Eye (tissue), 1 donor: ENCODE measurements at regions not wholly inside any gene's neighbourhood (a gene's known extent, or its start where the extent isn't known, plus 50 kb on each side); places are given as distances from the start of the nearest gene placed in this dataset.
"Not testable (repeated sequence)": the region's sequence is repeated elsewhere in the genome, so short reads cannot be mapped to it uniquely, and the experiment has no call there.

ENCODE experiments used
- DNase-seq: peaks from one replicate; pipeline ENCODE4 v3.0.0-alpha.2; 2015

DNA sequence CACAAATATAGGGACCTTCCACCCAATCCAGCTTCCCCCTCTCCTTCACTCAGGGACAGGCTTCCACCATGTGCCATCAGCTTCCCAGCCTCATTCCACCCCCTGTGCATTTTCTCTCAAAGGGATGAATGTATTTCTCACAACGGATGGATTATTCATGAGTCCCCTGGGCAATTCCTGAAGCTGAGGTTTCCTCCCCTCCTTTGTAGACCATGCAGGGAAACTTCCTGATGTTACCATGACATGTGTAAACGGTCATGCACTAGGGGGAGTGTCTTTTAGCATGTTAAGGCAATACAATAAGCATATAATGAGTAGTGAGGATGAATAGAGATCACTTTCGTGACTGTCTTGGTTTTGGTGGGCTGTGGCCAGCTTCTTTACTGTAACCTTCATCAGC, 706.8 kb downstream of the TMEM121 start:
- DNase-seq = not testable (repeated sequence)

DNA sequence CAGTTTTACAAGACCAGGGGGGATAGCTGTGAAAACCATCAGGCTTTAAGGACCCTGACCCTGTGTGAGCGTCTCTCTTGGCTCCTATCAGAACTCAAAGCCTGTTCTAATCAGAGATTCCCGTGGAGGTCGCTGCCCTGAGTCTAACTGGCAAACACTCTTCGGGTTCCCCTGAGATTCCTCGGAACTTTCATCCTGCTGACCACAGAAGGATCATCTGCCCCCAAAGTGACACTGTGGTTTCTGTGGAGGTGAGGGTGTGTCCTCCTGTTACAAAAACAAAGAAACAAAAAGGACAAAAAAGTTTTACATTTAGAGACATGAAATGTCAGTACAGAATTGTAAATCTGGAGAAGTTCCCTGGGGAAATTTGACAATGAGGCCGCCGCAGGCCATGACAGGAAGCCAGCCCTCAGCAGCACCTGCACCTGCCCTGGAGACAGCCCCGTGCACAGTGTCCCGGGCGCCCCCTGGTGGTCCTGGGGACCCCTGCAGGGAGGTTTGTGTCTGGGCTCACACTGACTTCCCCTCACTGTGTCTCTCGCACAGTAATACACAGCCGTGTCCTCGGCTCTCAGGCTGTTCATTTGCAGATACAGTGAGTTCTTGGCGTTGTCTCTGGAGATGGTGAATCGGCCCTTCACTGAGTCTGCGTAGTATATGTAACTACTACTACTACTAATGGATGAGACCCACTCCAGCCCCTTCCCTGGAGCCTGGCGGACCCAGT, 708.3 kb downstream of the TMEM121 start:
- DNase-seq = not testable (repeated sequence)

DNA sequence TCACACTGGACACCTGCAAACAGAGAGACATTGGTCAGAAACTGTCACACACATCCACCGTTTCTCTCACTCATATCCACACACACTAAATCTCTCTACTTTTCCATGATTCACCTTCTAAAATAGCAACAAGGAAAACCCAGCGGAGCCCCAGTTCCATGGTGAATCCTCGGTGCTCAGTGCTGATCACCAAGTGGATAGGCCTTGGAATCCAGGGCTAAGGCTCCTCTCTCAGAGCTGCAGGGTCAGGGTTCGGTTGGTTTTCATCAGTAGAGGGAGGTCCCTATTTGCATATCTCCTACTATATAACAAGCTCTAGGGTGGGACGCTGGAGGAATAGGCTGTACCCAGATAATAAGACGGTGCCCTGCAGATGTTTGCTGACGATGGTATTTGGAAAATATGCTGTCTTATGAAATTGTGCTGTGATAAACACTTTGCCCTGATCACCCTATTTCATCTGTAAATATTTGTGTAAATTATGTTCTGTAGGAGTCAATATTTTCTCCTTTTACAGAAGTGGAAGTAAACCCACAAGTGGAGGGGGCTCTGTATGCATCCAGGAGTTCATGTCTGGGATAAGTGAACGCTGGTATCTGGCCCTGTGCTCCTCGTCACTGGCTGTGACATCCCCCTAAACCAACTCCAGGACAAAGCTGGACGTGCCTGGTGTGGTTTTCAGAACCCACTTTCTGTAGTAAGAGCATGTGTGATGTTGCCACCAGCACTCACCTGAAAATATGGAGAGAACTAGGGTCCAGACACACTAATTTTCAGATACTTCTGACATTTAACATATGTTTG, 709.2 kb downstream of the TMEM121 start:
- DNase-seq = no peak

DNA sequence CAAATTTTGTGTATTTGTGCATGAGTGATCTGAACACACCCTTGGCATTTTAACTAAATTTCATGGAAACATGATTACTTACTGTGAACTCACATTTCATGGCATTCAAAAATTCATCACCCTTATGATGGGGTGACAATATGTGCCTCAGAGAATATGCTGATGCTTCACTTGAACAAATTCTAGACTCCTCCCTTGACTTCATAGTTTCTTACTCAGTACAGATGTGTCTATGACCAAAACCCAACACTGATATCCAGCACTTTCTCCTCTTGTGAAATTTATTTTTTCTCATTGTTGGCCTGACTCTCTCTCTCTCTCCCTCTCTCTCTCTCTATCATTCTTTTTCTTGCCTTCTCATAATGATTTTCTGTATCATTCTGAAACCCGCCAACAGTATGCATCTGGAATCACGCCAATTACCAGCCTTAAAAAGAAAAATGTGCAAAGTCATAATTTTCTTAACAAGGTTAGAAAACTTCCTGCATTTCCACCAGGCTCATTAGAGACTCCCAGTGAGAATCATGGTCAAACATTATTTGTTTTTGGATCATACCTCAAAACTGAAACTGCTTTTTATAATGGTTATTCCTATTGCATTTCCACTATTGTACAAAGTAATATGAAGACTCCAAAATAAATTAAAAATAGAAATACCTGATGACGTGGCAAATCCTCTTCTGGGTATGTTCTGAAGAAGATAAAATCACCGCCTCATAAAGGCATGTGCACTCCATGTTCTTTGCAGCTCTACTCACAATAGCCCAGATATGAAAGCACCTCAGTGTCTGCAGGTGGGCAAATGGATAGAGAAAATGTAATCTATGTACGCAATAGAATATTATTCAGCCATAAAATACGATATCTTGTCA, 722.2 kb downstream of the TMEM121 start:
- DNase-seq = no peak

DNA sequence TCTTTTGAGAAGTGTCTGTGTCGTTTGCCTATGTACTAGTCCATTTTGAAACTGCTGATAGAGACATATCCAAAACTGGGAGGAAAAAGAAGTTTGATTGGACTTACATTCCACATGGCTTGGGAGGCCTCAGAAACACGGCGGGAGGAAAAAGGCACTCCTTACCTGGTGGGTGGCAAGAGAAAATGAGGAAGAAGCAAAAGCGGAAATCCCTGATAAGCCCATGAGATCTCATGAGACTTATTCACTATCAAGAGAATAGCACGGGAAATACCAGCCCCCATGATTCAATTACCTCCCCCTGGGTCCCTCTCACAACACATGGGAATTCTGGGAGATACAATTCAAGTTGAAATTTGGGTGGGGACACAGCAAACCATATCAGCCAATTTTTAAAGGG, 727.6 kb downstream of the TMEM121 start:
- not testable (repeated sequence) for DNase-seq

DNA sequence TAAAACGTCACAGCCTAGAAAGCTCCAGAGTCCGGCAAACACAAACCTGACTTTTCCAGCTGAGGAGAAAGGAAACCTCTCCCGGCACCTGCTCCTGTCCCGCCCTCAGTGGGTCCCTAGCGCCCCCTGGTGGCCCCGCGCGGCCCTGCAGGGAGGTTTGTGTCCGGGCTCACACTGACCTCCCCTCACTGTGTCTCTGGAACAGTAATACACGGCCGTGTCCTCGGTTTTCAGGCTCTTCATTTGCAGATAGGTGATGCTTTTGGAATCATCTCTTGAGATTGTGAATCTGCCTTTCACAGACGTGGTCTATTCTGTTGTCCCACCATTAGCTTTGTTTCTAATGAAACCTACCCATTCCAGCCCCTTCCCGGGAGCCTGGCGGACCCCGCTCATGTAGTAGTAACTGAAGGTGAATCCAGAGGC, 731.2 kb downstream of the TMEM121 start:
- not testable (repeated sequence) for DNase-seq

DNA sequence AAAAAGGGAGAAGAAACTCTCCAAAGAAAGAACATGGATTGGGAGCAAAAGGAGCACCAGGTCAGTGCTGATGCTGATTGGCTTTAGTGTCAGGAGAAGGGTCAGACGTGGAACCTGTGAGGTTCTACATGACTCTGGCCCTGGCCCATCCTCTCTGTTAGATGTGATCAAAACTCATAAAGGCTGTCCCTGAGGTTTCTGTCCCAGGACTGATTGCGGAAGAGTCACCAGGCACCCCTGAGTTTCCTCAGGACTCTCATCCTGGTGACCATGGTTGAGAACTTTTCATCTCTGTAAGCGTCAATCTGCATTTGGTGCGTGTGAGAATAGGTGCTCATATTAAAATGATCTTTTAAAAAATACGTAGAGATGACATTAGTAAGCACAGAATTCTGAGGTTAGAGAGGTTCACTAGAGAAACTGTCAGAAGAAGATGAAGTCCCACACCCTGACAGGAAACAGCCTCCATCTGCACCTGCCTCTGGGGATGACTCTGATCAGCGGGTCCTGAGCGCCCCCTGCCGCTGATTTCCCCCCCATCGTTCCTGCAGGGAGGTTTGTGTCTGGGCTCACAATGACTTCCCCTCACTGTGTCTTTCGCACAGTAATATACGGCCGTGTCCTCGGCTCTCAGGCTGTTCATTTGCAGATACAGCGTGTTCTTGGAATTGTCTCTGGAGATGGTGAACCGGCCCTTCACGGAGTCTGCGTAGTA, 741.8 kb downstream of the TMEM121 start:
- DNase-seq = no peak

DNA sequence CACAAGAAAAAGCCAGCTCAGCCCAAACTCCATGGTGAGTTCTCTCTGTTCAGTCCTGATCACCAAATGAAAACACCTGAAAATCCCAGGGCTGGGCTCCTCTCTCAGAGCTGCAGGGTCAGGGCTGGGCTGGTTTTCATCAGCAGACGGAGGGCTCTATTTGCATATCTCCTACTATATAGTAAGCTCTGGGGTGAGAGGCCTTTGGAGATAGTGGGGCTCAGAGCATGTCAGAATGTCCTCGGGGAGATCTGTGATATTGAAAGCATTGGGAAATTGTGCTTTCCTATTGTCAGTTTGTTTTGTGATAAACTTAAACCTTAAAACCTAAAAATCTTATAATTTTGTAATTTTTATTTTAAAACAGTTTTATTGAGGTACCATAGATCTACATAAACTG, 742.6 kb downstream of the TMEM121 start:
- no peak for DNase-seq

DNA sequence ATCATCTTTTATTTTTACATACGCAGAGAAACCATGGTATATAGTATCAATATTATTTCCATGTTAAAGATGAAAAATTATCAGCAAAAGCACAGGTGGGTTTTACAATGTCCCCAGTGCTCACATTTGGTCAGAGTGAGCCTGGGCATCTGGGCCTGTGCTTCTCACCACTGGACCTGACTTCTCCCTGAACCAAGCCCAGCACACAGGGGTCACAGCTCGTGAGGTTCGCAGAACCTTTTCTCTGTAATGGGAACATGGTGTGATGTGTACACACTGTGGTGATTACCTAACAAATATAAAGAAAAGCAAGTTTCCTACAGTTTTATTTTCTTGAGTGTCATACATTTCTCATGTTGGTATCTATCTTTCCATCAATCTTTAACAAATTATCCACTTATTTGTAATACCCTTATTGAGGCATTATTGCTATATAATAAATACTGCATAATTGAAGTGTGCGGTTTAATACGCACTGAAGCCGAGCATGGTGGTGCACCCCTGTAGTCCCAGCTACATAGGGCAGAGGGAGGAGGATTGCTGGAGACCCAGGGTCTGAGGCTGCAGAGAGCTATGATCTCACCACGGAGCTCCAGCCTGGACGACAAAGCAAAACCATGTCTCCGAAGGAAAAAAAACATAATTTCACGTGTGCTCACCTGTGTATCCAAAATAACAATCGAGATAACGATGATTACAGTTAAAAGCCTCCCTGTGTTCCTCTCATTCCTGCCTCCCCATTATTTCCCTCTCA, 743.2 kb downstream of the TMEM121 start:
- no peak for DNase-seq

DNA sequence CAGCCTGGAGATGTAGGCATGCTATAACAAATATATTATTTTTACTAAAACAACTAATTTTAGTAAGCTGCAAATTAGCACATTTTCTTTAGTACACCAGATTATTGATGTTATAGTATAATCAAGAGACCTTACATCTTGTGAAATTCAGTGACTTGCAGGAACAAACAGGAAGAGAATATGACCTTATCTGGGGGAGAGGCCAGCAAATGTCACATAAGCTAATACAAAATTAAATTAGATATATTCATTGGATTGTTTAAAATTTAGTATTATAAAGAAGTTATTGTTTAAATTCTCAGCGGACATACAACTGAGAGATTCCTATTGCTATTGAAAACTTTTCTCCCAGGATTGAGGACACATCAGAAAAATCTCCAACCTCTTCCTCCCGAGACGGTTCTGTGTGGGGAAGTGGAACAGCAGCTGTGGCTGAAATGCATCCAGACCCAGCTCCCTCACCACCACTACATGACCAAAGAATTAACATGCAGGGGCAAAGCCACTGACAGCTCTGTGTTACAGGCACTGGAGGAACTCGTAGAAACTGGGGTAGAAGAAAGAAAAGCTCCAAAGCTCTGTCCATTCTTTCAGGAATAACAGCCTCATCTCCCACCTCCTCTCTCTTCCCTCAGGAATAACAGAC, 744.2 kb downstream of the TMEM121 start:
- not testable (repeated sequence) for DNase-seq

DNA sequence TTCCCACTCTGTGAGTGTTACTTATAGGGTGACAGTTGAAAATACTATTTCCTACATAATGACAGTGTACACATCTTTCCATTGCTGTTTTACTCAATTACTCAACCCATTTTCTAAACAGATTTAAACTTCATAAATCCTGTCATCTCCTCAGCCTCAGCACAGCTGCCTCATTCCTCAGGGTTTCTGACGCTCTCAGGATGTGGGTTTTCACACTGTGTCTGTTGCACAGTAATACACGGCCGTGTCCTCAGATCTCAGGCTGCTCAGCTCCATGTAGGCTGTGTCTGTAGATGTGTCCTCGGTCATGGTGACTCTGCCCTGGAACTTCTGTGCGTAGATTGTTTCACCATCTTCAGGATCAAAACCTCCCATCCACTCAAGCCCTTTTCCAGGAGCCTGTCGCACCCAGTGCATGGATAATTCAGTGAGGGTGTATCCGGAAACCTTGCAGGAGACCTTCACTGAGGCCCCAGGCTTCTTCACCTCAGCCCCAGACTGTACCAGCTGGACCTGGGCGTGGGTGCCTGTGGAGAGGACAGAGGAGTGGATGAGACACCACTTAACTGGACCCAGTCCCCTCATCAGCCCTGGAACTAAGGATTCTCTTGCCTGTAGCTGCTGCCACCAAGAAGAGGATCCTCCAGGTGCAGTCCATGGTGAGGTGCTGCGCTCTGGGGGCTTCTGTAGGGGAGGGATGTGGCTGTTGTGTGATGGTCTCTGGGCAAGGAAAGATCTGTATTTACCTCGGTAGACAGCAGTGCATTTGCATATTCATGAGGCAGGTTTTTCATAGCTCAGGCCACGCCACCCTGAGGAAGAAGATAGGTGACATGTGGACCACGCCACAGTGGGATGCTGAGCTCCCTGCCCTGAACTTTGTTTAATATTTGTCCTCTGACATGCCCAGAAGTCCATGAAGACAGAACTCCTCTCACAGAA, 750.2 kb downstream of the TMEM121 start:
- DNase-seq = no peak

DNA sequence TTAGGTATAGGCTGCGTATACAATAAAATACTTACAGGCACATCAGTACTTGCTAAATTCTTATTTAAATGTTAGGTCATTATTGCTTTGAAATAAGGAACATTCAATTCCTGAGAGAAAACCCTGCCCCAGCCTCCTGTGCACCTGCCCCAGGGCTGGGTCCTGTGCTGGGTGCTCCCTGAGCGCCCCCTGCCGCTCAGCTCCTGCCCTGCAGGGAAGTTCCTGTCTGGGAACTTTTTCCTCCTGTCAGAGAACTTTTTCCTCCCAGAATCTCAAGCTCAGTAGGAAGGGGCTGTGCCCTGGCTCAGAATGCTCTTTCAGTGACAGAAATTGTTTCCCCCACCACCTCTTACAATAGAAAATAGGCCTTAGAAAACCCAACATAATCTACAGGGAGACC, 751.1 kb downstream of the TMEM121 start:
- DNase-seq = no peak

DNA sequence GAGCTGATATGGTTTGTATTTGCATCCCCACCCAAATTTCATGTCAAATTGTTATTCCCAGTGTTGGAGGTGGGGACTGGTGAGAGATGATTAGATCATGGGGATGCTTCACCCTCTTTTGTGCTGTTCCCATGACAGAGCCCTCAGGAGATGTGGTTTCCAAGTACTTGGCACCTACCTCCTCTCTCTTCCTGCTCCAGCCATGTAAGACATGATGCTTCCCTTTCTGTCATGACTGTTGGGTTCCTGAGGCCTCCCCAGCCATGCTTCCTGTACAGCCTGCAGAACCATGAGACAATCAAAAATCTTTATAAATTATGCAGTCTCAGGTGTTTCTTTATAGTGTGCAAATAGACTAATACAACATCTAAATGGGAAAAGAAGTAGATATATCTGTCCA, 754.5 kb downstream of the TMEM121 start:
- no peak for DNase-seq

DNA sequence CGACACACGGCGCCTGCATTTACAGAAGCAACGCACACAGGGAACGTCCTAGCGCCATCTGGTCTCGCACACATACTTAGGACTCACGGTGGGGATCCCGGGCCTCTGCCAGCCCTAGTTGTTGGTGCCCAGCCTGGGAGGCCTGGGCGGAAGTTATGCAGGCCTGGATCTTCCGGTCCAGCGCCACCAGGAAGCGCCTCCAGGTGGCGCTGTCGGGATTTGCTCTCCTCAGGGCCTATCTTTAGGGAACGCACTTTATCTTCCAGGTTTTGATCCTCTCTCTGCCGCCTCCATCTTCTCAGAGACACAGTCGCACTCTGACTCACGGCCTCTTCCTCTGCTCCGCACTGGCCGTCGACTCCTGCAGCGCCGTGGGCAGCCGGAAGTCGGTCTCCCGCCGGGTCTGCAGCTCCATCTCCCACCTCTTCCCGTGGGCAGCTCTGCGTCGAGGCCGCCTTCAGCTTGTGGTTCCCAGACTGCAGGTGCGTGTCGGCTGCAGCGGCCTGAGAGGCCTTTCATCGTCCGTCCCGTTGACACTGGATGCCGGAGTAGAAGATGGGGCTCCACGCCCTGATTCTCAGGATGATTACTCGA, 760.4 kb downstream of the TMEM121 start:
- no peak for DNase-seq

DNA sequence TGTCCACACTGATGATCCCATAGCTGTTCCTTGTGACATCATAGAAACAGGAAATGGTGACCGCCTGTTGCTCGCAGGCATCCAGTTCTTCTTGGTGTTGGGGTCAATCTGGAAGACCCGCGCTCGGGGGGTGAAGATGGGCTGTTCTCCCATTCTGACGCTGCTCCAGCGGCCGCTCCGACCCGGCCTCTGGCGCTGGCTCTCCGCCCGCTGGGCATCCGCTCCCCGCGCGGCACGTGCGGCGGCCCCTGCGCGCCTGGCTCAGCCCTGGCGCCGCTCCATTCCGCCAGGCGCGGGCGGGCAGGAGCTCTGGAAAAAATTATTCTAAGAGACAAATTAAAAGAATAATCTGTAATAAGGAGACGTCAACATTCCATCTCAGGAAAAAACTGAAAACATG, 761.1 kb downstream of the TMEM121 start:
- DNase-seq = no peak

DNA sequence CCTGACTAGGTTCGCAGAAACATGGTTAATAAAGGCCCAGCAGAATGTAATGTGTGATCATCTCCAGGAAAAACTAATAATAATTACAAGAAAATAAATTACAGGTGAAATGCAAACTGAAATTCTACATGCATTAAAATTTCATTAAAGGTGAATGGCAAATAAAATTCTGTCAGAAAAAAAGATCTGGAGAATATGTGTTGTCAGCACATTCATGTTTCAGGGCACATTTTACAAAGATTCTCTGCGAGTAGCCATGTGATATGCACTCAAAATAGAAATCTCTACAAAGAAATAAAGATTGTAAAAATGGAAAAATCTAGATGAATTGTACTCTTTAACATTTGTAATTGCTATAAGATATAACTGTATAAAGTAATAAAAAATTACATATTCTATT, 765.2 kb downstream of the TMEM121 start:
- no peak for DNase-seq

DNA sequence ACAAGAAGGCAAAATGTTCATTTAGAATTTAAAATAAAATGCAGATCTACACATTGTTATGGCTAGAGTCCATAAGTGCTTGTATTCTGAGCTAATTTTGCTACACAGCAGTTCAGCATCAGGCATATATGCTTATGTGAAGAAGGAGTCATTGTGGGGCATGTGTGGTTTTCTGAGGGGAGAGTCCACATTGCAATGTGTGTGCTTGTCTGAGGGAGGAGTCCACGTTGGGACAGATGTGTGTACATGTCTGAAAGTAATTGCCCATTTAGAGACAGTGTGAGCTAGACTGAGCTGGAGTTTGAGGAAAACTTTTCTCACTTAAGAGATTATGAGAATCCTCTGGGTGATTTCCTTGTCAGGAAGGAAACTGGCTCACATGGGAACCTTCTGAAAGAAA, 767.9 kb downstream of the TMEM121 start:
- DNase-seq = no peak

DNA sequence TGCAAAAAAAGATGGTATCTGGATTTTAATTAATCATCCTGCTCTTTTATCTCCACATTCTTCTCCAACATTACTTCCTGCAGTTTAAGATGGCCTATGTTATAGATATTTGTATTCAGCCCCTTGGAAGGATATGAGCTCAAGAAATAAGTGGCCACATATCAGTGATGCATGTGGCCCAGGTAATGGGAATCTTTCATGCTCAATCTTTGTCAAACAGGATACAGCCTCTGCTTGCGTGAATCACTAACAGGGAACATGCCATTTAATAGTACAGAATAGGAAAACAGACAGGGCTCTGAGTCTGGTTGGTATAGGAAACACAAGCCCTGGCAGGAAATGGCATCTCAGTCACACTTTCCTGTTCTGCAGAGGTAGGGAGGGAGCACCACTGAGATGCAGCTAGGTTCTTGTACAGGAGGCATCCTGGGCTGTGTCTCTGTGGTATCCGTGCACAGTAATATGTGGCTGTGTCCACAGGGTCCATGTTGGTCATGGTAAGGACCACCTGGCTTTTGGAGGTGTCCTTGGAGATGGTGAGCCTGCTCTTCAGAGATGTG, 774.6 kb downstream of the TMEM121 start:
- DNase-seq = not testable (repeated sequence)

DNA sequence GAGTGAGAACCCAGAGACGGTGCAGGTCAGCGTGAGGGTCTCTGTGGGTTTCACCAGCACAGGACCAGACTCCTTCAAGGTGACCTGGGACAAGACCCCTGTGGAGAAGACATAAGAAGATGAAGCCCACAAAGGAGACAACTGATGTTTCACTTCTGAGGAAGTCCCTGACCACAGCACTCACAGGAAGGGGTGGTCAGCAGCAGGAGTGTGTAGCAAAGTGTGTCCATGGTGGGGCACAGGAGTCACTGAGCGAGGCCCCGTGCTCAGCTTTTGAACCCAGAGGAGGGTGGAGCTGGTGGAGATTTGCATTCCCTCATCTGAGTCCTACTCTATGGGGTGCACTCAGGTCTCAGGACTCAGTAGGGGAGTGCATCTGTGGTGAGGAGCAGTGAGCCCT, 775.2 kb downstream of the TMEM121 start:
- not testable (repeated sequence) for DNase-seq
